Colonic mucosa (tissue), 4 donors: ENCODE measurements at regions not wholly inside any gene's neighbourhood (a gene's known extent, or its start where the extent isn't known, plus 50 kb on each side); places are given as distances from the start of the nearest gene placed in this dataset.

Experiments used
- DNase-seq: peaks from one replicate; pipeline ENCODE4 v3.0.0-alpha.2; 2020
- H3K27ac ChIP-seq: fragments of 200-600 bp; one replicate; pipeline ENCODE4 v1.8.0; 2021
- H3K27me3 ChIP-seq: fragments of 200-600 bp; one replicate; pipeline ENCODE4 v1.8.0; 2021
- H3K36me3 ChIP-seq: fragments of 200-600 bp; one replicate; pipeline ENCODE4 v1.8.0; 2021
- H3K4me1 ChIP-seq: fragments of 200-600 bp; one replicate; pipeline ENCODE4 v1.8.0; 2021; ENCODE audit warnings: mild to moderate bottlenecking
- H3K4me3 ChIP-seq: fragments of 200-600 bp; one replicate; pipeline ENCODE4 v1.8.0; 2021
- H3K9ac ChIP-seq, 2 donors: one replicate each; pipeline ENCODE4 v1.7.0; 2013; ENCODE audit warnings: control low read depth in 2 of 2, low read depth in 2 of 2, low read length in 2 of 2
- H3K9me3 ChIP-seq: fragments of 200-600 bp; one replicate; pipeline ENCODE4 v1.8.0; 2021
- intact Hi-C: fragments of 100-400 bp; cut with DNase I; formaldehyde crosslinking; loops from one replicate; pipeline ENCODE4 v1.14.1; 2022
- TF ChIP-seq, protein P1 (sequence below): fragments of 200-600 bp; IDR thresholded peaks from one replicate; pipeline ENCODE4 v1.8.0; 2022; ENCODE audit warnings: antibody characterized with exemption, mild to moderate bottlenecking
- donor health status: healthy.
- donor health status: DM: no; HTN: no; CAD: no.
- donor health status: DM: no; HTN: no; CAD: no.

DNA sequence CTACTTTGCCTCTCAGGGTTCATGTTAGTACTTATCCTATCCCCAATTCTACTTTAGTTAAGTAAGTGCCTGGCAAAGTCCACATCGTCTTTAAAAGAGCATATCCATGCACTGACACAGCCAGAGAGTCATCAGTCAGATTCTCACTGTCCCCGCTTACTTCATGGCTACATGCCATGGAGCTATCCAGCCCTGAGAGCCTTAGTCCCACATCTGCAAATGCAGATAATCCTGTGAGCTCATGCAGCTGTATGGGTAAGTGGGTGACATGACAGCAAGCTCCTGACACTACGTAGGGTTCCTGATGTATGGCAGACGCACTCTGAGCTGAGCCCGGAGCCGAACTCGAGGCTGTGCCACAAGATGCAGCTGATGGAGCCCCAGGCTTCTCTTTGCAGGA lies 661.5 kb downstream of the LIG4 start:
- H3K27me3 ChIP-seq = no peaks in the 10 kb centered on the region
- no peak for DNase-seq
- no peak overlapping the region for H3K4me3 ChIP-seq
- no peak overlapping the region for H3K9ac ChIP-seq
- TF ChIP-seq, protein P1, sequence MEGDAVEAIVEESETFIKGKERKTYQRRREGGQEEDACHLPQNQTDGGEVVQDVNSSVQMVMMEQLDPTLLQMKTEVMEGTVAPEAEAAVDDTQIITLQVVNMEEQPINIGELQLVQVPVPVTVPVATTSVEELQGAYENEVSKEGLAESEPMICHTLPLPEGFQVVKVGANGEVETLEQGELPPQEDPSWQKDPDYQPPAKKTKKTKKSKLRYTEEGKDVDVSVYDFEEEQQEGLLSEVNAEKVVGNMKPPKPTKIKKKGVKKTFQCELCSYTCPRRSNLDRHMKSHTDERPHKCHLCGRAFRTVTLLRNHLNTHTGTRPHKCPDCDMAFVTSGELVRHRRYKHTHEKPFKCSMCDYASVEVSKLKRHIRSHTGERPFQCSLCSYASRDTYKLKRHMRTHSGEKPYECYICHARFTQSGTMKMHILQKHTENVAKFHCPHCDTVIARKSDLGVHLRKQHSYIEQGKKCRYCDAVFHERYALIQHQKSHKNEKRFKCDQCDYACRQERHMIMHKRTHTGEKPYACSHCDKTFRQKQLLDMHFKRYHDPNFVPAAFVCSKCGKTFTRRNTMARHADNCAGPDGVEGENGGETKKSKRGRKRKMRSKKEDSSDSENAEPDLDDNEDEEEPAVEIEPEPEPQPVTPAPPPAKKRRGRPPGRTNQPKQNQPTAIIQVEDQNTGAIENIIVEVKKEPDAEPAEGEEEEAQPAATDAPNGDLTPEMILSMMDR = no peak
- intact Hi-C loops = no loop called here
- H3K9me3 ChIP-seq = no peaks in the 10 kb centered on the region
- H3K36me3 ChIP-seq = no peaks in the 10 kb centered on the region
- H3K4me1 ChIP-seq = no peaks in the 10 kb centered on the region
- no peak overlapping the region for H3K27ac ChIP-seq

DNA sequence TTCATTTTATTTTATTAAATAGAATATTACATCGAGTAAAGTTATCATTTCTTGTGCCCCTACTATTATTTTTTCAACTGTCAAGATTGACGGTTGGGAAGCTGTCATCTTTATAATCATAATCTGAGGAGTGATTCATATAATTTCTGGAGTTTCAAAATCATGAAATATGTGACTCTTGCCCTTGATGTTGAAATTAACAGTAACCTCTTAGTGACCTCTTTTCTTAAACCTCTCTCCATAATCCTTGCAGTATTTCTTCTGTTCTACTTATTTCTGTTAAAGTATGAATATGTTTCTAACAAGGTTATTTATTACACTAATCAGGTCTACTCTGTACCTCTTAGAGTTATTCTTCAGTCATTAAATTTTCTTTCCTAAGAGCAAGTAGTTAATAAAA lies 663.8 kb downstream of the LIG4 start:
- Histone ChIP-seq H3K4me3 (no peak overlapping the region), H3K27ac (no peak overlapping the region), H3K9me3 (no peaks in the 10 kb centered on the region), H3K4me1 (no peaks in the 10 kb centered on the region), H3K9ac (no peak overlapping the region), H3K27me3 (no peaks in the 10 kb centered on the region), H3K36me3 (no peaks in the 10 kb centered on the region)
- TF ChIP-seq, protein P1 = no peak
- intact Hi-C loops = no loop called here
- DNase-seq = no peak

DNA sequence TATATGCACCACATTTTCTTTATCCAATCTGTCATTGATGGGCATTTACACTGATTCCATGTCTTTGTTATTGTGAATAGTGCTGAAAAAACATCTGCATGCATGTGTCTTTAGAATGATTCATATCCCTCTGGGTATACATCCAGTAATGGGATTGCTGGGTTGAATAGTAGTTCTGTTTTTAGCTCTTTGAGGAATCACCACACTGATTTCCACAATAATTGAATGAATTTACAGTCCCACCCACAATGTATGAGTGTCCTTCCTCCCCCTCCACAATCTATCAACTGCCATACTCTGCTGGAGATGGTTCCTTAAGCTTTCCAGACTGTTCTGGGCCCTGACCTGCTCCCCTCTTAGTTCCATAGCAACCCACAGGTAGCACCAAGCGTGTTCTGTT lies 667.0 kb downstream of the LIG4 start:
- Histone ChIP-seq H3K4me1 (no peaks in the 10 kb centered on the region), H3K36me3 (no peaks in the 10 kb centered on the region), H3K9ac (no peak overlapping the region), H3K27ac (no peak overlapping the region), H3K4me3 (no peak overlapping the region), H3K9me3 (no peaks in the 10 kb centered on the region), H3K27me3 (no peaks in the 10 kb centered on the region)
- TF ChIP-seq, protein P1 = no peak
- no peak for DNase-seq
- intact Hi-C loops = no loop called here

DNA sequence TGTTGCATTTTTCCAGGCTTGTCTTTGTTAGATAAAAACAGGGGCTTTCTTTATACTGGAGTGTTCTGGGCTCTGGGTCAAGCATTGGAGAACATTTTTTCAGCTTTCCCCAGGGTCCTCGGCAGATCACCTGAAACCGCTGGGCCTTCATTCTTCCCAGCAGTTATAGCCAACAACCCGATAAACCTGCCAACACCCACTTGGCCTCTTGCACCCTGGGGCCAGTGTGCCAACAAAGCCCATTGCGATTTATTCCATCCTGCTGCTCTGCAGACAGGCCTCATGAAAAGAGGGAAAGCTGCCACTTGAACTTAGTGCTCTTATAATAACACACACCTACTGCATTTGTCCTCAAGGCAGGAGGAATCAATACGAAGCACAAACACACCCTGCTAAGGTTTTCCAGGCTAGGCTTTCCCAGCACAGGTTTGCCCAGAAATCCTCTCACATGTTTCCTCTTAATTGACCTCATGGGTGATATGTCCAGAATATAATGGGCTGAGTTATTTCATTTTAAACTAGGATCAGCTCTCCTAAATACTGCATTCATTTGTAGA lies 669.3 kb downstream of the LIG4 start:
- H3K4me1 ChIP-seq = no peaks in the 10 kb centered on the region
- no peak overlapping the region for H3K9ac ChIP-seq
- DNase-seq = no peak
- TF ChIP-seq, protein P1 = no peak
- H3K36me3 ChIP-seq = no peaks in the 10 kb centered on the region
- intact Hi-C loops = no loop called here
- H3K27ac ChIP-seq = no peak overlapping the region
- H3K4me3 ChIP-seq = no peak overlapping the region
- H3K27me3 ChIP-seq = no peaks in the 10 kb centered on the region
- no peaks in the 10 kb centered on the region for H3K9me3 ChIP-seq

DNA sequence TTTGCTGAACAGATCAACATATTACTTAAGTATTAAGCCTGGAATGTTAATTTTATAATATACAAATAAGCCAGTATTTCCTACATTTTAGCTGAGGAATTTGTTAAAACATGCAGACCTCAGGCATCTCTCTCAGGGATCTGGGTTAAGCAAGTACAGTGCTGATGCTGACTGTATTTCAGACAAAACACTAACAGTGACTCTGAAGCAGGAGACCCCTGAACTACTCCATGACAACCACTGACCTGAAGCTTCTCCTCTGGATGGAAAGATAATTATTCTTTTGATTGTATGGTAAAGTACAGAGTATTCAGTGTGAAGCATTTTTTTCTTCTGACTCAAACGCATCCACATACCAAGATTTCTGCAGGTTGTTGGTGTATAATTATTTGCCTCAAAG lies 680.8 kb downstream of the LIG4 start:
- H3K4me3 ChIP-seq = no peak overlapping the region
- no peaks in the 10 kb centered on the region for H3K9me3 ChIP-seq
- H3K4me1 ChIP-seq = no peaks in the 10 kb centered on the region
- no peak overlapping the region for H3K27ac ChIP-seq
- no peaks in the 10 kb centered on the region for H3K27me3 ChIP-seq
- TF ChIP-seq, protein P1 = no peak
- no peak overlapping the region for H3K9ac ChIP-seq
- intact Hi-C loops = no loop called here
- no peaks in the 10 kb centered on the region for H3K36me3 ChIP-seq
- DNase-seq = no peak

DNA sequence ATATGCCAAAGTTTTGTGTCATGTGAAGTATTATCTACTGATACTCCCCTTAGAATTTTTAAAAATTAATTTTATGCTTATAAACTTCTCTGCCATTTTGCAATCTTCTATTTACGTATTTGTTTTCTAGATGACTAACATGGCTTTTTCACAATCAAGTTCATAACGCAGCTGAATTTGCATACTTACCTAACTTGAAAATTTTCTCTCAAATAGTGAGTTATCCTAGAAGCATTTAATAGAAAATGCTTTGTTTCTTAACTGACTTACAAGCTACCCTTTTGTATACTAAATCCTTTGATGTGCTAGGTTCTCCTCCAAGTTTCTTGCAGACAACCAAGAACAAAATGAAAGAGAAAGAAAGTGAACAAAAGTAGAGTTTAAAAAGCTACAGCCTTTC lies 683.5 kb downstream of the LIG4 start:
- H3K36me3 ChIP-seq = no peaks in the 10 kb centered on the region
- no peak overlapping the region for H3K9ac ChIP-seq
- H3K9me3 ChIP-seq = no peaks in the 10 kb centered on the region
- H3K27ac ChIP-seq = no peak overlapping the region
- DNase-seq = no peak
- intact Hi-C loops = no loop called here
- H3K4me3 ChIP-seq = no peak overlapping the region
- H3K27me3 ChIP-seq = no peaks in the 10 kb centered on the region
- H3K4me1 ChIP-seq = no peaks in the 10 kb centered on the region
- TF ChIP-seq, protein P1 = no peak
